ENCODE measurements at regions not wholly inside any gene's neighbourhood (a gene's known extent, or its start where the extent isn't known, plus 50 kb on each side); places are given as distances from the start of the nearest gene placed in this dataset.
"Not testable (repeated sequence)": the region's sequence is repeated elsewhere in the genome, so short reads cannot be mapped to it uniquely, and the experiment has no call there.

GRCh38 chr2:76697439-76697838, 824.7 kb downstream of the LRRTM4 start:
- DNase-seq (ENCODE audit: low read depth); H3K4me3 ChIP-seq (ENCODE audit: control insufficient read depth, low read depth, low read length): not testable (repeated sequence)

GRCh38 chr2:76692908-76693307, 829.3 kb downstream of the LRRTM4 start:
- H3K4me3 ChIP-seq (ENCODE audit: control insufficient read depth, low read depth, low read length), result no peak overlapping the region
- DNase-seq (ENCODE audit: low read depth), result no peak
- TF ChIP-seq CTCF (conservative IDR thresholded peaks at IDR 0.05; ENCODE audit: control insufficient read depth, insufficient read depth, low read depth, low read length), result no peak

GRCh38 chr2:76688732-76689131, 833.4 kb downstream of the LRRTM4 start:
- H3K4me3 ChIP-seq (ENCODE audit: control insufficient read depth, low read depth, low read length), result no peak overlapping the region
- DNase-seq (ENCODE audit: low read depth), result no peak
- no peak for TF ChIP-seq CTCF (conservative IDR thresholded peaks at IDR 0.05; ENCODE audit: control insufficient read depth, insufficient read depth, low read depth, low read length)

GRCh38 chr2:76687923-76688322, 834.3 kb downstream of the LRRTM4 start:
- no peak for TF ChIP-seq CTCF (conservative IDR thresholded peaks at IDR 0.05; ENCODE audit: control insufficient read depth, insufficient read depth, low read depth, low read length)
- no peak for DNase-seq (ENCODE audit: low read depth)
- no peak overlapping the region for H3K4me3 ChIP-seq (ENCODE audit: control insufficient read depth, low read depth, low read length)

GRCh38 chr2:76684756-76685155, 837.4 kb downstream of the LRRTM4 start:
- H3K4me3 ChIP-seq (ENCODE audit: control insufficient read depth, low read depth, low read length), result no peak overlapping the region
- no peak for TF ChIP-seq CTCF (conservative IDR thresholded peaks at IDR 0.05; ENCODE audit: control insufficient read depth, insufficient read depth, low read depth, low read length)
- no peak for DNase-seq (ENCODE audit: low read depth)

GRCh38 chr2:76679025-76679396, 843.2 kb downstream of the LRRTM4 start:
- TF ChIP-seq CTCF (conservative IDR thresholded peaks at IDR 0.05; ENCODE audit: control insufficient read depth, insufficient read depth, low read depth, low read length), result no peak

GRCh38 chr2:76678383-76679024, 843.7 kb downstream of the LRRTM4 start:
- TF ChIP-seq CTCF (conservative IDR thresholded peaks at IDR 0.05; ENCODE audit: control insufficient read depth, insufficient read depth, low read depth, low read length), result no peak
- no peak overlapping the region for H3K4me3 ChIP-seq (ENCODE audit: control insufficient read depth, low read depth, low read length)
- no peak for DNase-seq (ENCODE audit: low read depth)

More at GRCh38 chr2:76679025-76679396, 843.2 kb downstream of the LRRTM4 start:
- no peak overlapping the region for H3K4me3 ChIP-seq (ENCODE audit: control insufficient read depth, low read depth, low read length)
- DNase-seq (ENCODE audit: low read depth), result no peak

All from fibroblast of mammary gland (primary cell).